Mammary epithelial cell (primary cell): ENCODE measurements at regions not wholly inside any gene's neighbourhood (a gene's known extent, or its start where the extent isn't known, plus 50 kb on each side); places are given as distances from the start of the nearest gene placed in this dataset.

ENCODE experiments used
- EZH2 ChIP-seq: IDR thresholded peaks from 2 replicates; pipeline ENCODE4 v1.6.1; 2012; ENCODE audit warnings: low read length, inconsistent platforms, borderline replicate concordance
- TF ChIP-seq, protein P1 (sequence below), 2 donors: IDR thresholded peaks in 1 of 2; conservative IDR thresholded peaks in 1 of 2; 2 replicates each; pipeline ENCODE4 v1.5.1; 2011 to 2012; ENCODE audit warnings: inconsistent platforms in 2 of 2, low read length in 2 of 2, mild to moderate bottlenecking in 2 of 2, control low read depth in 1 of 2, low read depth in 1 of 2; ENCODE audit not compliant: insufficient read depth in 1 of 2; ENCODE audit errors: extremely low read depth in 1 of 2

DNA sequence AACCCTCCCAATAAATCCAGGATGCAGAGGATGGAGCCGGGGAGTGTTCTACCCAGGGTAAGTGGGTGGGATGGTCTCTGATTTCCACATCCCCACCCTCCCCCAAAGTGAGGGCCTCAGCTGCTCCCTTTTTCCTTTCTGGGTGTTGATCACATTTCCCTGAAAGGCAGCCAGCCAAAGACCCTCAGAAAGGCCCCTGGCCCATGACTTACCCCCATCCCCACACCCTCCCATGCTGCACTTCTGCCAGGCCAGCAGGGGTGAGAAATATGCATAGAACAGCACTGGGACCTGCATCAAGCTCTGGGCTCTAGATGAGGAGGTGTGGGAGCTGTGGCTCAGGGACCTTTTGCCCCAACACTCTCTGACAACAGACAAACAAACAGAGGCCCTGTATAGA lies 927.3 kb upstream of the ZNF722 start:
- TF ChIP-seq, protein P1, sequence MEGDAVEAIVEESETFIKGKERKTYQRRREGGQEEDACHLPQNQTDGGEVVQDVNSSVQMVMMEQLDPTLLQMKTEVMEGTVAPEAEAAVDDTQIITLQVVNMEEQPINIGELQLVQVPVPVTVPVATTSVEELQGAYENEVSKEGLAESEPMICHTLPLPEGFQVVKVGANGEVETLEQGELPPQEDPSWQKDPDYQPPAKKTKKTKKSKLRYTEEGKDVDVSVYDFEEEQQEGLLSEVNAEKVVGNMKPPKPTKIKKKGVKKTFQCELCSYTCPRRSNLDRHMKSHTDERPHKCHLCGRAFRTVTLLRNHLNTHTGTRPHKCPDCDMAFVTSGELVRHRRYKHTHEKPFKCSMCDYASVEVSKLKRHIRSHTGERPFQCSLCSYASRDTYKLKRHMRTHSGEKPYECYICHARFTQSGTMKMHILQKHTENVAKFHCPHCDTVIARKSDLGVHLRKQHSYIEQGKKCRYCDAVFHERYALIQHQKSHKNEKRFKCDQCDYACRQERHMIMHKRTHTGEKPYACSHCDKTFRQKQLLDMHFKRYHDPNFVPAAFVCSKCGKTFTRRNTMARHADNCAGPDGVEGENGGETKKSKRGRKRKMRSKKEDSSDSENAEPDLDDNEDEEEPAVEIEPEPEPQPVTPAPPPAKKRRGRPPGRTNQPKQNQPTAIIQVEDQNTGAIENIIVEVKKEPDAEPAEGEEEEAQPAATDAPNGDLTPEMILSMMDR (conservative IDR thresholded peaks at IDR 0.05 in 1 of 2, IDR thresholded peaks at IDR 0.05 in 1 of 2; ENCODE audit: extremely low read depth in 1 of 2, insufficient read depth in 1 of 2, low read depth in 1 of 2, low read length in 2 of 2), result no peak
- TF ChIP-seq EZH2, result no peak
